AML-193 (cell line): ENCODE measurements at regions not wholly inside any gene's neighbourhood (a gene's known extent, or its start where the extent isn't known, plus 50 kb on each side); places are given as distances from the start of the nearest gene placed in this dataset.

Experiments used
- DNase-seq, 2 experiments: peaks; one replicate each; lab custom pipeline; 2025; lab: John Stamatoyannopoulos, UW

GRCh38 chr5:4831325-4831724 is 308.8 kb upstream of the ADAMTS16 start:
- no peak for DNase-seq

GRCh38 chr5:4832471-4832870 is 307.7 kb upstream of the ADAMTS16 start:
- no peak for DNase-seq

- DNase-seq = no peak
Observed at GRCh38 chr5:4833104-4833738, 306.9 kb upstream of the ADAMTS16 start.

GRCh38 chr5:4837489-4838058 is 302.6 kb upstream of the ADAMTS16 start:
- no peak for DNase-seq

GRCh38 chr5:4845221-4845620 is 294.9 kb upstream of the ADAMTS16 start:
- no peak for DNase-seq

- DNase-seq = no peak
Observed at GRCh38 chr5:4847766-4848165, 292.4 kb upstream of the ADAMTS16 start.

GRCh38 chr5:4855036-4855435 is 285.1 kb upstream of the ADAMTS16 start:
- DNase-seq = no peak

- no peak for DNase-seq
Observed at GRCh38 chr5:4855880-4856279, 284.2 kb upstream of the ADAMTS16 start.

GRCh38 chr5:4857761-4858160 is 282.4 kb upstream of the ADAMTS16 start:
- DNase-seq = no peak

- no peak for DNase-seq
Observed at GRCh38 chr5:4859500-4860235, 280.5 kb upstream of the ADAMTS16 start.

GRCh38 chr5:4860631-4861030 is 279.5 kb upstream of the ADAMTS16 start:
- no peak for DNase-seq

GRCh38 chr5:4862500-4862899 is 277.6 kb upstream of the ADAMTS16 start:
- DNase-seq = peak; percentile 31 to 34

GRCh38 chr5:4866131-4866659 is 273.9 kb upstream of the ADAMTS16 start:
- no peak for DNase-seq

GRCh38 chr5:4866817-4867216 is 273.3 kb upstream of the ADAMTS16 start:
- DNase-seq = no peak

- DNase-seq = peak; percentile 1 to 14
Observed at GRCh38 chr5:4868140-4868735, 271.9 kb upstream of the ADAMTS16 start.

- DNase-seq = no peak
Observed at GRCh38 chr5:4873652-4874051, 266.5 kb upstream of the ADAMTS16 start.

- DNase-seq = no peak
Observed at GRCh38 chr5:4874097-4874496, 266.0 kb upstream of the ADAMTS16 start.

GRCh38 chr5:4875942-4876341 is 264.2 kb upstream of the ADAMTS16 start:
- DNase-seq = no peak

GRCh38 chr5:4876804-4877203 is 263.3 kb upstream of the ADAMTS16 start:
- no peak for DNase-seq

- no peak for DNase-seq
Observed at GRCh38 chr5:4877579-4877978, 262.6 kb upstream of the ADAMTS16 start.

GRCh38 chr5:4879075-4879474 is 261.1 kb upstream of the ADAMTS16 start:
- DNase-seq = no peak

- DNase-seq = peak; percentile 2 to 35
Observed at GRCh38 chr5:4879693-4880303, 260.3 kb upstream of the ADAMTS16 start.
